Tibial nerve (tissue), 4 donors: ENCODE measurements at regions not wholly inside any gene's neighbourhood (a gene's known extent, or its start where the extent isn't known, plus 50 kb on each side); places are given as distances from the start of the nearest gene placed in this dataset.

Experiments used
- EP300 ChIP-seq, 2 donors: sonication (generic); formaldehyde crosslinking; IDR thresholded peaks; one replicate each; pipeline ENCODE4 v1.6.1; 2017; ENCODE audit warnings: antibody characterized with exemption in 2 of 2, mild to moderate bottlenecking in 1 of 2
- POLR2A ChIP-seq, 2 donors: fragments of 450-650 bp; IDR thresholded peaks; one replicate each; pipeline ENCODE4 v1.6.1; 2017; ENCODE audit warnings: antibody characterized with exemption in 2 of 2, mild to moderate bottlenecking in 2 of 2, moderate library complexity in 2 of 2
- TF ChIP-seq, protein P1 (sequence below), 5 experiments: fragments of 200-600 bp in 3 of 5; fragments of 450-650 bp in 2 of 5; sonication (generic) in 3 of 5; IDR thresholded peaks; one replicate each; pipeline ENCODE4 v1.5.1; 2016 to 2019; ENCODE audit warnings: antibody characterized with exemption in 5 of 5, mild to moderate bottlenecking in 3 of 5, moderate library complexity in 2 of 5

DNA sequence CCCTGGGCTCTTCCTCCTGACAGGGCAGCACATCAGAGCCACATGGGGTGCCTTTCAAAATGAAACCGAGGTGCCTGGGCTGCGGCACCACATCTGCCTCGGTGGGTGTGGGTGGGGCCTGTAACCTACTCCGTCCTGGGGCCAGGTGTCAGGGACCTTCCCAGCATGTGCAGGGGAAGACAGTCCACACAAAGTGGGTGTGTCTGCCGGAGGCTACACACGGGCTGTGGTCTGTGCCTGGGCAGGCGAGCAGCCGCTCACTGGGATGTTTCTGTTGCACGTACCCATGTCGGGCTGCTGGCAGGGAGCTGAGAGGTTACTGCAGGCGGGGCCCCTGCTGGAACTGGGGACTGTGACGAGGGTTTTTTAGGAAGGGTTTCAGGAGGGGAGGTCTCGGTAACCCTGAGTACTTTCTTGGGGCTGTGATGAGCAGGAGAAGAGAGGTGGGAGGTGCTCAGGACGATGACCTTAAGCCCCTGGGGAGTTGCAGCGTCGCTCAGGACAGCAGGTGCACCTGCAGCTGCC lies 351.2 kb downstream of the SEC14L1 start:
- TF ChIP-seq, protein P1, sequence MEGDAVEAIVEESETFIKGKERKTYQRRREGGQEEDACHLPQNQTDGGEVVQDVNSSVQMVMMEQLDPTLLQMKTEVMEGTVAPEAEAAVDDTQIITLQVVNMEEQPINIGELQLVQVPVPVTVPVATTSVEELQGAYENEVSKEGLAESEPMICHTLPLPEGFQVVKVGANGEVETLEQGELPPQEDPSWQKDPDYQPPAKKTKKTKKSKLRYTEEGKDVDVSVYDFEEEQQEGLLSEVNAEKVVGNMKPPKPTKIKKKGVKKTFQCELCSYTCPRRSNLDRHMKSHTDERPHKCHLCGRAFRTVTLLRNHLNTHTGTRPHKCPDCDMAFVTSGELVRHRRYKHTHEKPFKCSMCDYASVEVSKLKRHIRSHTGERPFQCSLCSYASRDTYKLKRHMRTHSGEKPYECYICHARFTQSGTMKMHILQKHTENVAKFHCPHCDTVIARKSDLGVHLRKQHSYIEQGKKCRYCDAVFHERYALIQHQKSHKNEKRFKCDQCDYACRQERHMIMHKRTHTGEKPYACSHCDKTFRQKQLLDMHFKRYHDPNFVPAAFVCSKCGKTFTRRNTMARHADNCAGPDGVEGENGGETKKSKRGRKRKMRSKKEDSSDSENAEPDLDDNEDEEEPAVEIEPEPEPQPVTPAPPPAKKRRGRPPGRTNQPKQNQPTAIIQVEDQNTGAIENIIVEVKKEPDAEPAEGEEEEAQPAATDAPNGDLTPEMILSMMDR (IDR thresholded peaks at IDR 0.05), result no peak
- no peak for TF ChIP-seq POLR2A (IDR thresholded peaks at IDR 0.05)
- TF ChIP-seq EP300 (IDR thresholded peaks at IDR 0.05), result no peak
